ENCODE measurements at regions not wholly inside any gene's neighbourhood (a gene's known extent, or its start where the extent isn't known, plus 50 kb on each side); places are given as distances from the start of the nearest gene placed in this dataset.

- TF ChIP-seq, protein P1, sequence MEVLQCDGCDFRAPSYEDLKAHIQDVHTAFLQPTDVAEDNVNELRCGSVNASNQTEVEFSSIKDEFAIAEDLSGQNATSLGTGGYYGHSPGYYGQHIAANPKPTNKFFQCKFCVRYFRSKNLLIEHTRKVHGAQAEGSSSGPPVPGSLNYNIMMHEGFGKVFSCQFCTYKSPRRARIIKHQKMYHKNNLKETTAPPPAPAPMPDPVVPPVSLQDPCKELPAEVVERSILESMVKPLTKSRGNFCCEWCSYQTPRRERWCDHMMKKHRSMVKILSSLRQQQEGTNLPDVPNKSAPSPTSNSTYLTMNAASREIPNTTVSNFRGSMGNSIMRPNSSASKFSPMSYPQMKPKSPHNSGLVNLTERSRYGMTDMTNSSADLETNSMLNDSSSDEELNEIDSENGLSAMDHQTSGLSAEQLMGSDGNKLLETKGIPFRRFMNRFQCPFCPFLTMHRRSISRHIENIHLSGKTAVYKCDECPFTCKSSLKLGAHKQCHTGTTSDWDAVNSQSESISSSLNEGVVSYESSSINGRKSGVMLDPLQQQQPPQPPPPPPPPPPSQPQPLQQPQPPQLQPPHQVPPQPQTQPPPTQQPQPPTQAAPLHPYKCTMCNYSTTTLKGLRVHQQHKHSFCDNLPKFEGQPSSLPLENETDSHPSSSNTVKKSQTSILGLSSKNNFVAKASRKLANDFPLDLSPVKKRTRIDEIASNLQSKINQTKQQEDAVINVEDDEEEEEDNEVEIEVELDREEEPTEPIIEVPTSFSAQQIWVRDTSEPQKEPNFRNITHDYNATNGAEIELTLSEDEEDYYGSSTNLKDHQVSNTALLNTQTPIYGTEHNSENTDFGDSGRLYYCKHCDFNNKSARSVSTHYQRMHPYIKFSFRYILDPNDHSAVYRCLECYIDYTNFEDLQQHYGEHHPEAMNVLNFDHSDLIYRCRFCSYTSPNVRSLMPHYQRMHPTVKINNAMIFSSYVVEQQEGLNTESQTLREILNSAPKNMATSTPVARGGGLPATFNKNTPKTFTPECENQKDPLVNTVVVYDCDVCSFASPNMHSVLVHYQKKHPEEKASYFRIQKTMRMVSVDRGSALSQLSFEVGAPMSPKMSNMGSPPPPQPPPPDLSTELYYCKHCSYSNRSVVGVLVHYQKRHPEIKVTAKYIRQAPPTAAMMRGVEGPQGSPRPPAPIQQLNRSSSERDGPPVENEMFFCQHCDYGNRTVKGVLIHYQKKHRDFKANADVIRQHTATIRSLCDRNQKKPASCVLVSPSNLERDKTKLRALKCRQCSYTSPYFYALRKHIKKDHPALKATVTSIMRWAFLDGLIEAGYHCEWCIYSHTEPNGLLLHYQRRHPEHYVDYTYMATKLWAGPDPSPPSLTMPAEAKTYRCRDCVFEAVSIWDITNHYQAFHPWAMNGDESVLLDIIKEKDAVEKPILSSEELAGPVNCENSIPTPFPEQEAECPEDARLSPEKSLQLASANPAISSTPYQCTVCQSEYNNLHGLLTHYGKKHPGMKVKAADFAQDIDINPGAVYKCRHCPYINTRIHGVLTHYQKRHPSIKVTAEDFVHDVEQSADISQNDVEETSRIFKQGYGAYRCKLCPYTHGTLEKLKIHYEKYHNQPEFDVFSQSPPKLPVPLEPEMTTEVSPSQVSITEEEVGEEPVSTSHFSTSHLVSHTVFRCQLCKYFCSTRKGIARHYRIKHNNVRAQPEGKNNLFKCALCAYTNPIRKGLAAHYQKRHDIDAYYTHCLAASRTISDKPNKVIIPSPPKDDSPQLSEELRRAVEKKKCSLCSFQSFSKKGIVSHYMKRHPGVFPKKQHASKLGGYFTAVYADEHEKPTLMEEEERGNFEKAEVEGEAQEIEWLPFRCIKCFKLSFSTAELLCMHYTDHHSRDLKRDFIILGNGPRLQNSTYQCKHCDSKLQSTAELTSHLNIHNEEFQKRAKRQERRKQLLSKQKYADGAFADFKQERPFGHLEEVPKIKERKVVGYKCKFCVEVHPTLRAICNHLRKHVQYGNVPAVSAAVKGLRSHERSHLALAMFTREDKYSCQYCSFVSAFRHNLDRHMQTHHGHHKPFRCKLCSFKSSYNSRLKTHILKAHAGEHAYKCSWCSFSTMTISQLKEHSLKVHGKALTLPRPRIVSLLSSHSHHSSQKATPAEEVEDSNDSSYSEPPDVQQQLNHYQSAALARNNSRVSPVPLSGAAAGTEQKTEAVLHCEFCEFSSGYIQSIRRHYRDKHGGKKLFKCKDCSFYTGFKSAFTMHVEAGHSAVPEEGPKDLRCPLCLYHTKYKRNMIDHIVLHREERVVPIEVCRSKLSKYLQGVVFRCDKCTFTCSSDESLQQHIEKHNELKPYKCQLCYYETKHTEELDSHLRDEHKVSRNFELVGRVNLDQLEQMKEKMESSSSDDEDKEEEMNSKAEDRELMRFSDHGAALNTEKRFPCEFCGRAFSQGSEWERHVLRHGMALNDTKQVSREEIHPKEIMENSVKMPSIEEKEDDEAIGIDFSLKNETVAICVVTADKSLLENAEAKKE (CRISPR knock-in tag; IDR thresholded peaks at IDR 0.05): no peak
- TF ChIP-seq EZH2 (IDR thresholded peaks at IDR 0.05; ENCODE audit: low read depth, unreplicated experiment) (no peak), EZH2phosphoT487 (IDR thresholded peaks at IDR 0.05; ENCODE audit: unreplicated experiment) (no peak), ETS1 (IDR thresholded peaks at IDR 0.05) (no peak)
Observed at GRCh38 chr1:11377001-11377583, 101.9 kb upstream of the DISP3 start (continued).

GRCh38 chr1:11377954-11378353, 101.0 kb upstream of the DISP3 start:
- H2AFZ ChIP-seq: no peak overlapping the region
- peaks cover 14% of the 10 kb centered on the region; the same call in 1 of the 2 replicates for H3F3A ChIP-seq (replicated peaks; ENCODE audit: low read depth)
- H4K20me1 ChIP-seq (replicated peaks; ENCODE audit: insufficient read depth): no peaks in the 10 kb centered on the region
- no peak overlapping the region for H3K4me3 ChIP-seq
- DNase-seq (ENCODE audit: low spot score) (no peak), ATAC-seq (no peak)
- peaks cover 9% of the 10 kb centered on the region for H3K27me3 Mint-ChIP-seq (ENCODE audit: insufficient read depth, low read depth, poor library complexity)
- H3K27ac ChIP-seq (ENCODE audit: low read depth): no peak overlapping the region
- peaks cover 17% of the 10 kb centered on the region for H3K4me1 Mint-ChIP-seq
- H3K79me2 ChIP-seq (replicated peaks; ENCODE audit: insufficient read depth): no peaks in the 10 kb centered on the region
- H3K4me2 ChIP-seq: no peak overlapping the region
- H3K9me2 ChIP-seq (ENCODE audit: insufficient read depth): no peaks in the 10 kb centered on the region
- H3K27me3 ChIP-seq (ENCODE audit: insufficient read depth): no peaks in the 10 kb centered on the region
- no peaks in the 10 kb centered on the region for H3K36me3 ChIP-seq (ENCODE audit: insufficient read depth)
- H3K4me1 ChIP-seq (ENCODE audit: insufficient read depth): peaks cover 11% of the 10 kb centered on the region
- H3K9me3 Mint-ChIP-seq: no peaks in the 10 kb centered on the region
- H3K27ac Mint-ChIP-seq: no peak overlapping the region
- H3K36me3 Mint-ChIP-seq (ENCODE audit: low read depth): no peaks in the 10 kb centered on the region
- no peak overlapping the region for H3K4me3 Mint-ChIP-seq
- TF ChIP-seq JUNB (IDR thresholded peaks at IDR 0.05; ENCODE audit: unreplicated experiment) (no peak), STAT1 (IDR thresholded peaks at IDR 0.05; ENCODE audit: unreplicated experiment) (no peak), POLR2AphosphoS5 (IDR thresholded peaks at IDR 0.05; ENCODE audit: low read depth) (no peak), REST (IDR thresholded peaks at IDR 0.05; ENCODE audit: unreplicated experiment) (no peak), ZNF114 (CRISPR knock-in tag; IDR thresholded peaks at IDR 0.05) (no peak)

Data from GM23338 (cell line).